OCI-LY7 (cell line): ENCODE measurements at regions not wholly inside any gene's neighbourhood (a gene's known extent, or its start where the extent isn't known, plus 50 kb on each side); places are given as distances from the start of the nearest gene placed in this dataset.

Source experiments
- BruUV-seq: library from RNA; stranded (reverse); fragments of 400-500 nt; replicated peaks from 2 replicates; lab custom pipeline; 2021; lab: Mats Ljungman, UMichigan
- CTCF ChIA-PET: fragments of 300-600 bp; sonication (Branson Sonifier 250); formaldehyde crosslinking; loops from one replicate; lab custom pipeline; 2022; ENCODE audit warnings: antibody characterized with exemption; ENCODE audit not compliant: unreplicated experiment; lab: Charles Lee
- POLR2A ChIA-PET: fragments of 300-600 bp; sonication (Branson Sonifier 250); formaldehyde crosslinking; loops from one replicate; lab custom pipeline; 2022; ENCODE audit warnings: antibody characterized with exemption; lab: Charles Lee
- DNase-seq: peaks from one replicate; pipeline ENCODE4 v3.0.0-alpha.2; 2015; ENCODE audit warnings: low spot score
- H2AFZ ChIP-seq: fragments of 200-600 bp; sonication (generic), shearing (Covaris generic); 2 replicates; pipeline ENCODE4 v1.6.1; 2014; ENCODE audit warnings: mild to moderate bottlenecking, antibody characterized with exemption, low read length, moderate library complexity
- H3K27ac ChIP-seq: fragments of 200-600 bp; sonication (generic); 2 replicates; pipeline ENCODE4 v1.5.1; 2014; ENCODE audit warnings: mixed run types, low read depth, mild to moderate bottlenecking, moderate library complexity, low read length, inconsistent platforms; ENCODE audit not compliant: poor library complexity, severe bottlenecking
- H3K36me3 ChIP-seq: fragments of 200-600 bp; sonication (generic); 2 replicates; pipeline ENCODE4 v1.6.1; 2014; ENCODE audit warnings: mild to moderate bottlenecking, antibody characterized with exemption, low read length, moderate library complexity, mixed read lengths; ENCODE audit not compliant: insufficient read depth
- H3K4me1 ChIP-seq: fragments of 200-600 bp; sonication (generic); 2 replicates; pipeline ENCODE4 v1.5.1; 2014; ENCODE audit warnings: mild to moderate bottlenecking, low read length; ENCODE audit not compliant: insufficient read depth, poor library complexity, severe bottlenecking
- H3K4me2 ChIP-seq: fragments of 200-600 bp; sonication (generic); 2 replicates; pipeline ENCODE4 v1.6.1; 2014; ENCODE audit warnings: mild to moderate bottlenecking, low read length
- H3K4me3 ChIP-seq: fragments of 200-600 bp; sonication (generic); 2 replicates; pipeline ENCODE4 v1.5.1; 2014; ENCODE audit warnings: mild to moderate bottlenecking, low read depth, low read length; ENCODE audit not compliant: poor library complexity, severe bottlenecking
- H3K79me2 ChIP-seq: fragments of 200-600 bp; sonication (generic); 2 replicates; pipeline ENCODE4 v1.6.1; 2016; ENCODE audit warnings: low read depth, mild to moderate bottlenecking, low read length, moderate library complexity, mixed read lengths; ENCODE audit not compliant: insufficient read depth
- H3K9me2 ChIP-seq: fragments of 200-600 bp; sonication (generic); 2 replicates; pipeline ENCODE4 v1.6.1; 2016; ENCODE audit warnings: mild to moderate bottlenecking, low read length, mixed read lengths; ENCODE audit not compliant: insufficient read depth
- H3K9me3 ChIP-seq: fragments of 200-600 bp; sonication (generic); 2 replicates; pipeline ENCODE4 v1.6.1; 2014; ENCODE audit warnings: mild to moderate bottlenecking, mixed run types, low read length, mixed read lengths
- H4K20me1 ChIP-seq: fragments of 200-600 bp; sonication (generic); 2 replicates; pipeline ENCODE4 v1.6.1; 2014; ENCODE audit warnings: mild to moderate bottlenecking, antibody characterized with exemption, low read length, moderate library complexity, mixed read lengths; ENCODE audit not compliant: insufficient read depth
- CTCF ChIP-seq: fragments of 200-600 bp; sonication (generic); conservative IDR thresholded peaks from 2 replicates; pipeline ENCODE4 v1.5.1; 2014; ENCODE audit warnings: mild to moderate bottlenecking, antibody characterized with exemption, low read length, moderate library complexity, mixed read lengths
- EZH2phosphoT487 ChIP-seq: fragments of 200-600 bp; sonication (generic); IDR thresholded peaks from 2 replicates; pipeline ENCODE4 v1.6.1; 2018; ENCODE audit warnings: low read depth, borderline replicate concordance, mild to moderate bottlenecking, mixed run types, antibody characterized with exemption, low read length, moderate library complexity, mixed read lengths
- intact Hi-C: fragments of 100-400 bp; cut with micrococcal nuclease; formaldehyde crosslinking; loops from one replicate; pipeline ENCODE4 v1.10.0; 2022; ENCODE audit not compliant: unreplicated experiment

DNA sequence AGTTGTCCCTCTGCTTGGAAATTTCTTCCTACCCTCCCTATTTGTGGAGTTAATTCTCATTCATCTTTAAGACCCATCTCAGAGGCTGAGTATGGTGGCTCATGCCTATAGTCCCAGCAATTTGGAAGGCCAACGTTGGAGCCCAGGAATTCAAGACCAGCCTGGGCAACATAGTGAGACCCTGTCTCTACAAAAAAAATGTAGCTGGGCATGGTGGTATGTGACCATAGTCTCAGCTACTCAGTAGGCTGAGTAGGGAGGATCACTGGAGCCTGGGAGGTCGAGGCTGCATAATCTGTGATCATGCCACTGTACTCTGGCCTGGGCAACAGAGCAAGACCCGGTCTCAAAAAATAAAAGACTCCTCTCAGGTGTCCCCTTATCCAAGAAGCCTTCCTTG is 125.1 kb downstream of the SUDS3 start:
- Histone ChIP-seq H4K20me1 (no peaks in the 10 kb centered on the region), H3K9me2 (no peaks in the 10 kb centered on the region), H2AFZ (no peak overlapping the region), H3K4me2 (no peak overlapping the region), H3K9me3 (no peaks in the 10 kb centered on the region), H3K4me1 (no peaks in the 10 kb centered on the region), H3K4me3 (no peak overlapping the region), H3K27ac (no peak overlapping the region), H3K79me2 (no peaks in the 10 kb centered on the region), H3K36me3 (no peaks in the 10 kb centered on the region)
- DNase-seq: no peak
- no peak for TF ChIP-seq CTCF
- no peak for TF ChIP-seq EZH2phosphoT487
- ChIA-PET CTCF (no interaction called here), POLR2A (no interaction called here)
- intact Hi-C loops: no loop called here
- BruUV-seq: no TSS peak

GRCh38 chr12:118503476-118503875 is 127.1 kb downstream of the SUDS3 start:
- no peaks in the 10 kb centered on the region for H3K9me2 ChIP-seq
- H4K20me1 ChIP-seq: no peaks in the 10 kb centered on the region
- H3K79me2 ChIP-seq: no peaks in the 10 kb centered on the region
- intact Hi-C loops: no loop called here
- H3K4me3 ChIP-seq: no peak overlapping the region
- H3K27ac ChIP-seq: no peak overlapping the region
- POLR2A ChIA-PET: no interaction called here
- H3K9me3 ChIP-seq: no peaks in the 10 kb centered on the region
- no peak overlapping the region for H2AFZ ChIP-seq
- H3K4me1 ChIP-seq: no peaks in the 10 kb centered on the region
- BruUV-seq: no TSS peak
- H3K4me2 ChIP-seq: no peak overlapping the region
- TF ChIP-seq EZH2phosphoT487: no peak
- TF ChIP-seq CTCF: no peak
- CTCF ChIA-PET: no interaction called here
- DNase-seq: no peak
- no peaks in the 10 kb centered on the region for H3K36me3 ChIP-seq

GRCh38 chr12:118512669-118513068 is 136.3 kb downstream of the SUDS3 start:
- POLR2A ChIA-PET: no interaction called here

More at GRCh38 chr12:118512669-118513068, 136.3 kb downstream of the SUDS3 start:
- BruUV-seq: no TSS peak
- Histone ChIP-seq H3K79me2 (no peaks in the 10 kb centered on the region), H3K4me3 (no peak overlapping the region), H3K9me2 (no peaks in the 10 kb centered on the region), H3K36me3 (no peaks in the 10 kb centered on the region), H3K27ac (no peak overlapping the region), H3K4me1 (no peaks in the 10 kb centered on the region), H3K9me3 (no peaks in the 10 kb centered on the region), H3K4me2 (no peak overlapping the region), H2AFZ (no peak overlapping the region), H4K20me1 (no peaks in the 10 kb centered on the region)
- no peak for DNase-seq
- CTCF ChIA-PET: no interaction called here
- no peak for TF ChIP-seq CTCF
- no peak for TF ChIP-seq EZH2phosphoT487
- intact Hi-C loops: no loop called here
